ENCODE measurements at regions not wholly inside any gene's neighbourhood (a gene's known extent, or its start where the extent isn't known, plus 50 kb on each side); places are given as distances from the start of the nearest gene placed in this dataset.

GRCh38 chr10:62726142-62726541 is 78.4 kb upstream of the ADO start:
- DNase-seq (ENCODE audit: low spot score in 2 of 2) = no peak
- Histone ChIP-seq H3K9me3 (no peaks in the 10 kb centered on the region), H3K4me3 (no peak overlapping the region), H3K36me3 (no peaks in the 10 kb centered on the region), H3K27me3 (no peaks in the 10 kb centered on the region), H3K4me1 (no peaks in the 10 kb centered on the region), H3K27ac (no peak overlapping the region)
- WGBS, 2 donors = 80 to 84% methylated on average over 5 of the region's 5 CpGs
- TF ChIP-seq POLR2A (IDR thresholded peaks at IDR 0.05) (no peak), CTCF (IDR thresholded peaks at IDR 0.05) (no peak), EP300 (IDR thresholded peaks at IDR 0.05) (no peak)

- 88 to 92% methylated on average over 2 of the region's 2 CpGs for WGBS, 2 donors
- TF ChIP-seq EP300 (IDR thresholded peaks at IDR 0.05) = no peak
- TF ChIP-seq POLR2A (IDR thresholded peaks at IDR 0.05) = no peak
- no peak for TF ChIP-seq CTCF (IDR thresholded peaks at IDR 0.05)
- H3K36me3 ChIP-seq = no peaks in the 10 kb centered on the region
- H3K4me1 ChIP-seq = no peaks in the 10 kb centered on the region
- no peak overlapping the region for H3K4me3 ChIP-seq
- H3K27me3 ChIP-seq = no peaks in the 10 kb centered on the region
- no peaks in the 10 kb centered on the region for H3K9me3 ChIP-seq
- no peak overlapping the region for H3K27ac ChIP-seq
- no peak for DNase-seq (ENCODE audit: low spot score in 2 of 2)
Observed at GRCh38 chr10:62726638-62727037, 77.9 kb upstream of the ADO start.

- 93 to 100% methylated on average over 2 of the region's 2 CpGs for WGBS, 2 donors
- H3K27ac ChIP-seq = no peak overlapping the region
- H3K4me1 ChIP-seq = no peaks in the 10 kb centered on the region
- no peaks in the 10 kb centered on the region for H3K9me3 ChIP-seq
- no peaks in the 10 kb centered on the region for H3K36me3 ChIP-seq
- H3K27me3 ChIP-seq = no peaks in the 10 kb centered on the region
- no peak for DNase-seq (ENCODE audit: low spot score in 2 of 2)
- TF ChIP-seq CTCF (IDR thresholded peaks at IDR 0.05) (no peak), EP300 (IDR thresholded peaks at IDR 0.05) (no peak), POLR2A (IDR thresholded peaks at IDR 0.05) (no peak)
- H3K4me3 ChIP-seq = no peak overlapping the region
Observed at GRCh38 chr10:62727934-62728333, 76.6 kb upstream of the ADO start.

- Histone ChIP-seq H3K4me3 (no peak overlapping the region), H3K27me3 (no peaks in the 10 kb centered on the region), H3K36me3 (no peaks in the 10 kb centered on the region), H3K9me3 (no peaks in the 10 kb centered on the region), H3K27ac (no peak overlapping the region), H3K4me1 (no peaks in the 10 kb centered on the region)
- 79 to 88% methylated on average over 1 of the region's 1 CpG for WGBS, 2 donors
- no peak for DNase-seq (ENCODE audit: low spot score in 2 of 2)
- TF ChIP-seq POLR2A (IDR thresholded peaks at IDR 0.05) = no peak
- no peak for TF ChIP-seq EP300 (IDR thresholded peaks at IDR 0.05)
- TF ChIP-seq CTCF (IDR thresholded peaks at IDR 0.05) = no peak
Observed at GRCh38 chr10:62728479-62728878, 76.0 kb upstream of the ADO start.

GRCh38 chr10:62732841-62733653 is 71.5 kb upstream of the ADO start:
- Histone ChIP-seq H3K9me3 (no peaks in the 10 kb centered on the region), H3K27ac (no peak overlapping the region), H3K4me1 (no peaks in the 10 kb centered on the region), H3K27me3 (no peaks in the 10 kb centered on the region), H3K36me3 (no peaks in the 10 kb centered on the region), H3K4me3 (no peak overlapping the region)
- no peak for DNase-seq (ENCODE audit: low spot score in 2 of 2)
- WGBS, 2 donors = 76 to 84% methylated on average over 7 of the region's 7 CpGs
- TF ChIP-seq CTCF (IDR thresholded peaks at IDR 0.05) = no peak
- no peak for TF ChIP-seq POLR2A (IDR thresholded peaks at IDR 0.05)
- TF ChIP-seq EP300 (IDR thresholded peaks at IDR 0.05) = no peak

Measured in tibial nerve (tissue), 4 donors.